ENCODE measurements at regions not wholly inside any gene's neighbourhood (a gene's known extent, or its start where the extent isn't known, plus 50 kb on each side); places are given as distances from the start of the nearest gene placed in this dataset.

DNA sequence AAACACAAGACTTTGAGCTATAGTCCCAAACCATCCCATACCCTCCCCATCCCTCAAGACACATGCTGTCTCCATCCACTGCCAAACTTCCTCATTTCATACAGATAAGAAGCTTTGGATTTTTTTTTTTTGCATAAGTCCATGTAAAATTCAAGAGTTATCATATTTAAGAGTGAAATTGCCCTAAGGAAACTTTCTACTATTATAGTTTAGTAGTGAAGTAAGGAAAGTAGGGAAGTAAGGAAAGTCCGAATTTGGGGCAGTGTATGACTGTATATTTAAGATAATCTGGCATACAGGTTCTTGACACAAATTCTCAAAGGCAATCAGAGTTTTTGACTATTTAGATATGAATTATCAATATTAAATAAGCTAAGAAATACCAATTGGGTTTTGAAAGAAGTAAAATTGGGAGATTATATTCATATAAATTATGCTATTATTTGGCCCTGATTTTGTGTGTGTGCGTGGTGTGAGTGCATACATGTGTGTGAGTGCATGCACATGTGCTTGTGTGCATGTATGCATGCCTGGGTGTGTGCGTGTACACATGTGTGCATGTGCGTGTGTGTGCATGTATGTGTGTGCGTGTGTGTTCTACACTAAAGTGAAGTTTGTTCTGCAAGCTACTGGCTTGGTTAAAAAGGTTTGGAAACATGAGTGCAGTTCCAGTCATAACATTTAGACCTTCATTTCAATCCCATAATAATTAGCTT is 83.6 kb upstream of the MBNL1 start:
- Histone ChIP-seq H3K9ac (ENCODE audit: low read depth, low read length) (no peak overlapping the region), H3K36me3 (ENCODE audit: insufficient read depth, low read length) (no peaks in the 10 kb centered on the region), H3K27me3 (ENCODE audit: insufficient read depth, low read length, poor library complexity) (no peaks in the 10 kb centered on the region), H3K9me3 (ENCODE audit: insufficient read depth, low read length, severe bottlenecking) (no peaks in the 10 kb centered on the region), H3K79me2 (ENCODE audit: insufficient read depth, low read length) (peaks cover 42% of the 10 kb centered on the region), H2AFZ (ENCODE audit: low read depth, low read length) (no peak overlapping the region), H3K4me3 (ENCODE audit: low read depth in 1 of 2, low read length in 2 of 2) (no peak overlapping the region), H3K4me2 (ENCODE audit: insufficient read depth, low read length) (no peak overlapping the region), H4K20me1 (ENCODE audit: insufficient read depth, low read length) (no peaks in the 10 kb centered on the region), H3K27ac (ENCODE audit: low read length) (no peak overlapping the region), H3K4me1 (ENCODE audit: insufficient read depth, low read length) (peaks cover 21% of the 10 kb centered on the region)
- TF ChIP-seq, protein P1, sequence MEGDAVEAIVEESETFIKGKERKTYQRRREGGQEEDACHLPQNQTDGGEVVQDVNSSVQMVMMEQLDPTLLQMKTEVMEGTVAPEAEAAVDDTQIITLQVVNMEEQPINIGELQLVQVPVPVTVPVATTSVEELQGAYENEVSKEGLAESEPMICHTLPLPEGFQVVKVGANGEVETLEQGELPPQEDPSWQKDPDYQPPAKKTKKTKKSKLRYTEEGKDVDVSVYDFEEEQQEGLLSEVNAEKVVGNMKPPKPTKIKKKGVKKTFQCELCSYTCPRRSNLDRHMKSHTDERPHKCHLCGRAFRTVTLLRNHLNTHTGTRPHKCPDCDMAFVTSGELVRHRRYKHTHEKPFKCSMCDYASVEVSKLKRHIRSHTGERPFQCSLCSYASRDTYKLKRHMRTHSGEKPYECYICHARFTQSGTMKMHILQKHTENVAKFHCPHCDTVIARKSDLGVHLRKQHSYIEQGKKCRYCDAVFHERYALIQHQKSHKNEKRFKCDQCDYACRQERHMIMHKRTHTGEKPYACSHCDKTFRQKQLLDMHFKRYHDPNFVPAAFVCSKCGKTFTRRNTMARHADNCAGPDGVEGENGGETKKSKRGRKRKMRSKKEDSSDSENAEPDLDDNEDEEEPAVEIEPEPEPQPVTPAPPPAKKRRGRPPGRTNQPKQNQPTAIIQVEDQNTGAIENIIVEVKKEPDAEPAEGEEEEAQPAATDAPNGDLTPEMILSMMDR (IDR thresholded peaks at IDR 0.05; ENCODE audit: borderline replicate concordance, extremely low read depth, low read length, poor library complexity, severe bottlenecking) = no peak
- no peak for TF ChIP-seq EZH2 (IDR thresholded peaks at IDR 0.05; ENCODE audit: borderline replicate concordance, low read depth, low read length, severe bottlenecking)
- no peak for ATAC-seq (ENCODE audit: insufficient read depth, low read depth)
- DNase-seq = no peak

DNA sequence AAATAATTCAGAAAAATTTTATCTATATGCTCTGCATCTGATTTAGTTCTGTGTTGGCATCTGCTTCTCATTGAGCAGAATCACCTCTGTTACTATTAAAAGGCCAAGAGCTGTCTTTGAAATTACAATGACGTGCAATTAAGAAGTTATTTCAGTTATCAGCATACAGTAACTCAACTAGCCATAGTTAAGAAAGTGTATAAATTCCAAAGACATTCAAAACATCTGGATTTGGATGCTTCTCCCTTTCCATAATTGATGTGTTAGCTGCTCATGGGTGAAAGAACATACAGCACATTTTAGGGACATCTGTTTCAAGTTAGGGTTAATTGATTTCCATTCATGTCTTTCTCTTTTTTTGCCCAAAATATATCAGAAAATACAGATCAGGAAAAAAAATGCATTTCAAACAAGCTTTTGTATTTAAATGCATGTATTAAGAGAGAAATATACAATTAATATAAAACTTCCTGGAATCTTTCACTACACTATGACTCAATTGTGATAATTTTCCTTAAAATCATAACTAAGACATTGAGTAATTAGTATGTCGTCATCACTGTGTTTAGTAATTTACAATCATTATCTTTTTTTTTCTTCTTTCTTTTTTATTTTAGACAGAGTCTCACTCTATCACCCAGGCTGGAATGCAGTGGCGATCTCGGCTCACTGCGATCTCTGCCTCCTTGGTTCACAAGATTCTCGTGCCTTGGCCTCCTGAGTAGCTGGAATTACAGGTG is 82.7 kb upstream of the MBNL1 start:
- peaks cover 51% of the 10 kb centered on the region for H3K79me2 ChIP-seq (ENCODE audit: insufficient read depth, low read length)
- H4K20me1 ChIP-seq (ENCODE audit: insufficient read depth, low read length) = no peaks in the 10 kb centered on the region
- H3K4me2 ChIP-seq (ENCODE audit: insufficient read depth, low read length) = no peak overlapping the region
- no peak overlapping the region for H2AFZ ChIP-seq (ENCODE audit: low read depth, low read length)
- no peaks in the 10 kb centered on the region for H3K27me3 ChIP-seq (ENCODE audit: insufficient read depth, low read length, poor library complexity)
- H3K9me3 ChIP-seq (ENCODE audit: insufficient read depth, low read length, severe bottlenecking) = no peaks in the 10 kb centered on the region
- H3K27ac ChIP-seq (ENCODE audit: low read length) = no peak overlapping the region
- no peak for DNase-seq
- no peaks in the 10 kb centered on the region for H3K36me3 ChIP-seq (ENCODE audit: insufficient read depth, low read length)
- H3K9ac ChIP-seq (ENCODE audit: low read depth, low read length) = no peak overlapping the region
- no peak overlapping the region for H3K4me3 ChIP-seq (ENCODE audit: low read depth in 1 of 2, low read length in 2 of 2)
- no peak for TF ChIP-seq EZH2 (IDR thresholded peaks at IDR 0.05; ENCODE audit: borderline replicate concordance, low read depth, low read length, severe bottlenecking)
- TF ChIP-seq, protein P1 (IDR thresholded peaks at IDR 0.05; ENCODE audit: borderline replicate concordance, extremely low read depth, low read length, poor library complexity, severe bottlenecking) = no peak
- no peak for ATAC-seq (ENCODE audit: insufficient read depth, low read depth)
- H3K4me1 ChIP-seq (ENCODE audit: insufficient read depth, low read length) = peaks cover 28% of the 10 kb centered on the region

DNA sequence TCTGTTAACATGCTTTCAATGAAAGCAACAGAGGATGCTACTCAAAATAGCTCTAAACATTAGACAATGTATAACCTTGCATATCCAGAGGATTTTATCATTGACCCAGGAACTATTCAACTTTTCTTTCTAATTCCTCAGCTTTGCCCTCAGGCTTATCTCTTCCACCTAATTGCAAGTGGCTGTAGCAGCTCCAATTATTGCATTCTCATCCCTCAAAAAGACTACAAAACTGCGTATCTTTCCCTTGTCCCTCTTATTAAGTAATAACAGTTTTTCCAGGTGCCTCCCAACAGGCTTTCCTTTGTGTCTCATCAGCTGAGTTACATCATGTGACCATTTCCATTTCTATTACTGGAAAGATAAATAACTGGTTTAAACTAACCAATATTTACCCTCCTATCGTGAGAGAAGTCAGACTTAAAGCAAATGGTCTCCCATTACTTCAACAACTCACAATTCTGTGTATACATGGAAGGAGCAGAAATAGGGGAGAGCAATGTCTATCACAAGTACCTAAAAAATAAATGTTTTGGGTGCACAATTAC is 78.0 kb upstream of the MBNL1 start:
- Histone ChIP-seq H3K79me2 (ENCODE audit: insufficient read depth, low read length) (peaks cover 68% of the 10 kb centered on the region), H2AFZ (ENCODE audit: low read depth, low read length) (no peak overlapping the region), H3K4me1 (ENCODE audit: insufficient read depth, low read length) (peaks cover 53% of the 10 kb centered on the region), H3K4me3 (ENCODE audit: low read depth in 1 of 2, low read length in 2 of 2) (no peak overlapping the region), H3K9ac (ENCODE audit: low read depth, low read length) (no peak overlapping the region), H3K4me2 (ENCODE audit: insufficient read depth, low read length) (no peak overlapping the region), H3K9me3 (ENCODE audit: insufficient read depth, low read length, severe bottlenecking) (no peaks in the 10 kb centered on the region), H4K20me1 (ENCODE audit: insufficient read depth, low read length) (no peaks in the 10 kb centered on the region), H3K27me3 (ENCODE audit: insufficient read depth, low read length, poor library complexity) (no peaks in the 10 kb centered on the region), H3K27ac (ENCODE audit: low read length) (no peak overlapping the region), H3K36me3 (ENCODE audit: insufficient read depth, low read length) (no peaks in the 10 kb centered on the region)
- TF ChIP-seq, protein P1 (IDR thresholded peaks at IDR 0.05; ENCODE audit: borderline replicate concordance, extremely low read depth, low read length, poor library complexity, severe bottlenecking) = no peak
- no peak for TF ChIP-seq EZH2 (IDR thresholded peaks at IDR 0.05; ENCODE audit: borderline replicate concordance, low read depth, low read length, severe bottlenecking)
- DNase-seq (no peak), ATAC-seq (ENCODE audit: insufficient read depth, low read depth) (no peak)

Measured in DND-41 (cell line).